Smooth muscle cell (in vitro differentiated cells): ENCODE measurements at regions not wholly inside any gene's neighbourhood (a gene's known extent, or its start where the extent isn't known, plus 50 kb on each side); places are given as distances from the start of the nearest gene placed in this dataset.

Source experiments
- DNase-seq: peaks from one replicate; lab custom pipeline; 2025; ENCODE audit not compliant: unreplicated experiment; lab: John Stamatoyannopoulos, UW
- H2AFZ ChIP-seq: fragments of 200-600 bp; sonication (generic); 2 replicates; pipeline ENCODE4 v1.6.0; 2016; ENCODE audit warnings: antibody characterized with exemption, low read depth, mild to moderate bottlenecking
- H3F3A ChIP-seq: fragments of 200-600 bp; sonication (generic); 2 replicates; pipeline ENCODE4 v1.6.0; 2017; ENCODE audit warnings: antibody characterized with exemption, low read depth
- H3K27ac ChIP-seq: fragments of 200-600 bp; sonication (generic); 2 replicates; pipeline ENCODE4 v1.5.1; 2016; ENCODE audit warnings: low read depth, mild to moderate bottlenecking
- H3K27me3 ChIP-seq: fragments of 200-600 bp; sonication (generic); 2 replicates; pipeline ENCODE4 v1.6.1; 2016; ENCODE audit warnings: low read depth, mild to moderate bottlenecking
- H3K36me3 ChIP-seq: fragments of 200-600 bp; sonication (generic); 2 replicates; pipeline ENCODE4 v1.5.1; 2016; ENCODE audit warnings: low read depth
- H3K4me1 ChIP-seq: fragments of 200-600 bp; sonication (generic); 2 replicates; pipeline ENCODE4 v1.5.1; 2016; ENCODE audit warnings: low read depth
- H3K4me2 ChIP-seq: fragments of 200-600 bp; sonication (generic); 2 replicates; pipeline ENCODE4 v1.6.0; 2016; ENCODE audit warnings: mild to moderate bottlenecking
- H3K4me3 ChIP-seq: fragments of 200-600 bp; sonication (generic); 2 replicates; pipeline ENCODE4 v1.5.1; 2016; ENCODE audit warnings: mild to moderate bottlenecking
- H3K79me2 ChIP-seq: fragments of 200-600 bp; sonication (generic); 2 replicates; pipeline ENCODE4 v1.6.0; 2016; ENCODE audit warnings: low read depth, mild to moderate bottlenecking
- H3K9ac ChIP-seq: fragments of 200-600 bp; sonication (generic); 2 replicates; pipeline ENCODE4 v1.6.0; 2016; ENCODE audit warnings: low read depth
- H3K9me3 ChIP-seq: fragments of 200-600 bp; sonication (generic); replicated peaks from 2 replicates; pipeline ENCODE4 v1.5.1; 2016; ENCODE audit warnings: low read depth
- H4K20me1 ChIP-seq: fragments of 200-600 bp; sonication (generic); 2 replicates; pipeline ENCODE4 v1.6.0; 2016; ENCODE audit warnings: low read depth
- CTCF ChIP-seq: fragments of 200-600 bp; sonication (generic); IDR thresholded peaks from 2 replicates; pipeline ENCODE4 v1.5.1; 2017; ENCODE audit warnings: borderline replicate concordance, mild to moderate bottlenecking, antibody characterized with exemption; ENCODE audit not compliant: insufficient read depth, poor library complexity, severe bottlenecking
- WGBS: methylation state at CpG from one replicate; pipeline ENCODE4 v1.1.7; 2016; ENCODE audit warnings: low lambda C conversion rate; 5-methylcytosine and 5-hydroxymethylcytosine counted together

GRCh38 chr4:129474698-129475097 lies 378.7 kb downstream of the C4orf33 start:
- no peaks in the 10 kb centered on the region for H3K79me2 ChIP-seq
- no peak overlapping the region for H3K27ac ChIP-seq
- H3K4me1 ChIP-seq = no peaks in the 10 kb centered on the region
- H4K20me1 ChIP-seq = no peaks in the 10 kb centered on the region
- no peaks in the 10 kb centered on the region for H3K27me3 ChIP-seq
- no peak overlapping the region for H3K4me3 ChIP-seq
- DNase-seq = no peak
- H3K9me3 ChIP-seq = no peaks in the 10 kb centered on the region
- no peak for TF ChIP-seq CTCF
- H3F3A ChIP-seq = no peaks in the 10 kb centered on the region
- H3K36me3 ChIP-seq = no peaks in the 10 kb centered on the region
- no peak overlapping the region for H2AFZ ChIP-seq
- H3K9ac ChIP-seq = no peak overlapping the region
- 63% methylated on average over 4 of the region's 4 CpGs for WGBS
- H3K4me2 ChIP-seq = no peak overlapping the region

GRCh38 chr4:129481107-129481506 lies 385.2 kb downstream of the C4orf33 start:
- Histone ChIP-seq H3K4me3 (no peak overlapping the region), H3K9me3 (no peaks in the 10 kb centered on the region), H3K4me1 (no peaks in the 10 kb centered on the region), H3K36me3 (no peaks in the 10 kb centered on the region), H3K27ac (no peak overlapping the region), H3K79me2 (no peaks in the 10 kb centered on the region), H3K27me3 (no peaks in the 10 kb centered on the region), H3K4me2 (no peak overlapping the region), H4K20me1 (no peaks in the 10 kb centered on the region), H3K9ac (no peak overlapping the region), H2AFZ (no peak overlapping the region), H3F3A (no peaks in the 10 kb centered on the region)
- TF ChIP-seq CTCF = no peak
- WGBS = 88% methylated on average over 2 of the region's 2 CpGs
- no peak for DNase-seq

- H3K79me2 ChIP-seq = no peaks in the 10 kb centered on the region
- H3K9me3 ChIP-seq = no peaks in the 10 kb centered on the region
- H2AFZ ChIP-seq = no peak overlapping the region
- no peak overlapping the region for H3K4me3 ChIP-seq
- no peaks in the 10 kb centered on the region for H4K20me1 ChIP-seq
- no peak overlapping the region for H3K27ac ChIP-seq
- 88% methylated on average over 1 of the region's 1 CpG for WGBS
- H3K4me1 ChIP-seq = no peaks in the 10 kb centered on the region
- H3K36me3 ChIP-seq = no peaks in the 10 kb centered on the region
- no peak overlapping the region for H3K4me2 ChIP-seq
- H3K9ac ChIP-seq = no peak overlapping the region
- TF ChIP-seq CTCF = no peak
- no peaks in the 10 kb centered on the region for H3F3A ChIP-seq
- no peaks in the 10 kb centered on the region for H3K27me3 ChIP-seq
- no peak for DNase-seq
Observed at GRCh38 chr4:129488427-129488826, 392.5 kb downstream of the C4orf33 start.

- no peaks in the 10 kb centered on the region for H3K27me3 ChIP-seq
- WGBS = 74% methylated on average over 1 of the region's 1 CpG
- H3K9me3 ChIP-seq = no peaks in the 10 kb centered on the region
- no peak overlapping the region for H3K27ac ChIP-seq
- H3K4me3 ChIP-seq = no peak overlapping the region
- H3K36me3 ChIP-seq = no peaks in the 10 kb centered on the region
- H4K20me1 ChIP-seq = no peaks in the 10 kb centered on the region
- TF ChIP-seq CTCF = no peak
- no peak overlapping the region for H3K9ac ChIP-seq
- no peaks in the 10 kb centered on the region for H3F3A ChIP-seq
- DNase-seq = no peak
- no peaks in the 10 kb centered on the region for H3K79me2 ChIP-seq
- no peak overlapping the region for H2AFZ ChIP-seq
- H3K4me2 ChIP-seq = no peak overlapping the region
- no peaks in the 10 kb centered on the region for H3K4me1 ChIP-seq
Observed at GRCh38 chr4:129490516-129490915, 394.6 kb downstream of the C4orf33 start.
